ENCODE measurements at regions not wholly inside any gene's neighbourhood (a gene's known extent, or its start where the extent isn't known, plus 50 kb on each side); places are given as distances from the start of the nearest gene placed in this dataset.

DNA sequence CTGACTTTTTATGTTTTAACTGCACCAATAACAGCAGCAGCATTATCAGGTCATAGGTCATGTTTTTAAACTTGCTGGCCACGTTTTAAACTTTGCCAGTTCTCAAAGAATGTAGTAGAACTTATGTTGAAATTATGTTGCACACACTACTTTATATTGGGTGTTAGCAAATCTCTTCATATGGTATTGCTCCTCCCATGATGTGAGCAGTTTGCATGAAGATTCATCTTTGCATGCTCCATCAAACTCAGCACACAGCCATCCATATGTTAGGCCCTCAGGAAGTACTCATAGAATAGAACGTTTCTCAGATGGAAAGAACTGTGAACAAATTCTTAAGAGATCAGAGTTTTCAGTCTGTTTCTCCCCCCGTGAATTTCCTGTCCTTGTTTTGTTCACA is 128.6 kb upstream of the MAP9 start:
- Histone ChIP-seq H3K4me3 (no peak overlapping the region), H4K20me1 (ENCODE audit: low read depth) (no peaks in the 10 kb centered on the region), H3F3A (ENCODE audit: low read depth) (no peaks in the 10 kb centered on the region), H3K4me2 (no peak overlapping the region), H3K27ac (no peak overlapping the region), H2AFZ (replicated peaks) (no peak overlapping the region), H3K9me3 (ENCODE audit: low read depth) (no peaks in the 10 kb centered on the region), H3K9ac (no peak overlapping the region), H3K4me1 (no peaks in the 10 kb centered on the region), H3K79me2 (ENCODE audit: low read depth) (no peaks in the 10 kb centered on the region), H3K27me3 (no peaks in the 10 kb centered on the region), H3K36me3 (no peaks in the 10 kb centered on the region)
- Mint-ChIP-seq H3K27me3 (ENCODE audit: insufficient read depth, low read depth) (no peaks in the 10 kb centered on the region), H3K36me3 (no peaks in the 10 kb centered on the region), H3K4me1 (peaks cover 3% of the 10 kb centered on the region), H3K9me3 (no peaks in the 10 kb centered on the region), H3K4me3 (no peak overlapping the region), H3K27ac (peak overlapping the region; percentile 30)
- TF ChIP-seq, protein P1, sequence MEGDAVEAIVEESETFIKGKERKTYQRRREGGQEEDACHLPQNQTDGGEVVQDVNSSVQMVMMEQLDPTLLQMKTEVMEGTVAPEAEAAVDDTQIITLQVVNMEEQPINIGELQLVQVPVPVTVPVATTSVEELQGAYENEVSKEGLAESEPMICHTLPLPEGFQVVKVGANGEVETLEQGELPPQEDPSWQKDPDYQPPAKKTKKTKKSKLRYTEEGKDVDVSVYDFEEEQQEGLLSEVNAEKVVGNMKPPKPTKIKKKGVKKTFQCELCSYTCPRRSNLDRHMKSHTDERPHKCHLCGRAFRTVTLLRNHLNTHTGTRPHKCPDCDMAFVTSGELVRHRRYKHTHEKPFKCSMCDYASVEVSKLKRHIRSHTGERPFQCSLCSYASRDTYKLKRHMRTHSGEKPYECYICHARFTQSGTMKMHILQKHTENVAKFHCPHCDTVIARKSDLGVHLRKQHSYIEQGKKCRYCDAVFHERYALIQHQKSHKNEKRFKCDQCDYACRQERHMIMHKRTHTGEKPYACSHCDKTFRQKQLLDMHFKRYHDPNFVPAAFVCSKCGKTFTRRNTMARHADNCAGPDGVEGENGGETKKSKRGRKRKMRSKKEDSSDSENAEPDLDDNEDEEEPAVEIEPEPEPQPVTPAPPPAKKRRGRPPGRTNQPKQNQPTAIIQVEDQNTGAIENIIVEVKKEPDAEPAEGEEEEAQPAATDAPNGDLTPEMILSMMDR (IDR thresholded peaks at IDR 0.05): no peak
- TF ChIP-seq EZH2 (IDR thresholded peaks at IDR 0.05) (no peak), EZH2phosphoT487 (IDR thresholded peaks at IDR 0.05) (no peak)
- DNase-seq (ENCODE audit: low spot score): no peak

DNA sequence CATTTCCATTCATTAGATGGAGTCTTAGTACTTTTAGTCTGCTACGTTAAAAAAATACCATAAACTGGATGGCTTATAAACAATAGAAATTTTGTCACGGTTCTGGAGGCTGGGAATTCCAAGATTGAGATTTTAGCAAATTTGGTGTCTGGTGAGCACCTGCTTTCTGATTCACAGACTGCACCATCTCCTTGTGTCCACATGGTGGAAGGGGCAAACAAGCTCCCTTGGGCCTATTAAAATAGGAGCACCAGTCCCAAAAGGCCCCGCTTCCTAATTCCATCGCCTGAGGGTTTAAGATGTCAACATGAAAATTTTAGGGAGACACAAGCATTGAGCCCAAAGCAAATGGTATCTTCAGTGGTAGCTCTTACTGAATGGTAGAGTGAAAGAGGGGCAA is 120.5 kb upstream of the MAP9 start:
- H3K79me2 ChIP-seq (ENCODE audit: low read depth): no peaks in the 10 kb centered on the region
- H3K4me3 Mint-ChIP-seq: no peak overlapping the region
- H3K27ac Mint-ChIP-seq: no peak overlapping the region
- no peak overlapping the region for H3K4me2 ChIP-seq
- no peak for DNase-seq (ENCODE audit: low spot score)
- no peaks in the 10 kb centered on the region for H3K4me1 Mint-ChIP-seq
- H3K27ac ChIP-seq: no peak overlapping the region
- H4K20me1 ChIP-seq (ENCODE audit: low read depth): no peaks in the 10 kb centered on the region
- H3K36me3 Mint-ChIP-seq: no peaks in the 10 kb centered on the region
- no peaks in the 10 kb centered on the region for H3K9me3 ChIP-seq (ENCODE audit: low read depth)
- no peaks in the 10 kb centered on the region for H3K36me3 ChIP-seq
- H3K4me1 ChIP-seq: no peaks in the 10 kb centered on the region
- no peaks in the 10 kb centered on the region for H3K27me3 Mint-ChIP-seq (ENCODE audit: insufficient read depth, low read depth)
- no peak overlapping the region for H3K9ac ChIP-seq
- H3K4me3 ChIP-seq: no peak overlapping the region
- TF ChIP-seq, protein P1 (IDR thresholded peaks at IDR 0.05): peak; percentile 15
- TF ChIP-seq EZH2 (IDR thresholded peaks at IDR 0.05): no peak
- no peak overlapping the region for H2AFZ ChIP-seq (replicated peaks)
- no peaks in the 10 kb centered on the region for H3K27me3 ChIP-seq
- no peaks in the 10 kb centered on the region for H3F3A ChIP-seq (ENCODE audit: low read depth)
- no peaks in the 10 kb centered on the region for H3K9me3 Mint-ChIP-seq

DNA sequence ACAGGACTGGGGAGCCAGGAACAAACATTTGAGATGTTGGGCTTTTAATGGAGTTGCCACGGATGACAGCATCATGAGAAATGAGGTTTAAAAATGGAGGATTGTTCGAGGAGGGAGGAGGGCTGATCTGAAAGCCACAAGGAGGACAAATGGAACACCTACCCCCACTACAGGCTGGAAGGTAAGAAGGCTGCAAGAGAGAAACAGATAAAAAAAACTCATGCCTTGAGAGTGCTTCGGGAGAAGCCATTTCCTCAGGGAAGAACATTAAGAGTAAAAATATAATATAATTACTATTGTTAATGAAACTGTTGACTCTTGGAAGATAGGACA is 119.5 kb upstream of the MAP9 start:
- H3K36me3 Mint-ChIP-seq: no peaks in the 10 kb centered on the region
- Histone ChIP-seq H3K9ac (no peak overlapping the region), H3K4me3 (no peak overlapping the region), H3K4me2 (no peak overlapping the region), H3K79me2 (ENCODE audit: low read depth) (no peaks in the 10 kb centered on the region), H3F3A (ENCODE audit: low read depth) (no peaks in the 10 kb centered on the region), H3K36me3 (no peaks in the 10 kb centered on the region), H3K27ac (no peak overlapping the region), H3K4me1 (no peaks in the 10 kb centered on the region), H3K27me3 (no peaks in the 10 kb centered on the region), H4K20me1 (ENCODE audit: low read depth) (no peaks in the 10 kb centered on the region), H3K9me3 (ENCODE audit: low read depth) (no peaks in the 10 kb centered on the region), H2AFZ (replicated peaks) (peak overlapping the region; percentile 35)
- H3K9me3 Mint-ChIP-seq: no peaks in the 10 kb centered on the region
- TF ChIP-seq, protein P1 (IDR thresholded peaks at IDR 0.05): no peak
- H3K27me3 Mint-ChIP-seq (ENCODE audit: insufficient read depth, low read depth): no peaks in the 10 kb centered on the region
- H3K27ac Mint-ChIP-seq: no peak overlapping the region
- no peak overlapping the region for H3K4me3 Mint-ChIP-seq
- DNase-seq (ENCODE audit: low spot score): no peak
- H3K4me1 Mint-ChIP-seq: no peaks in the 10 kb centered on the region

Data from neural progenitor cell (in vitro differentiated cells).